ENCODE measurements at regions not wholly inside any gene's neighbourhood (a gene's known extent, or its start where the extent isn't known, plus 50 kb on each side); places are given as distances from the start of the nearest gene placed in this dataset.

GRCh38 chr11:119800171-119800570, 71.2 kb upstream of the NECTIN1 start:
- TF ChIP-seq CTCF (IDR thresholded peaks at IDR 0.05; ENCODE audit: insufficient read depth, low read depth, low read length) (no peak), EZH2 (IDR thresholded peaks at IDR 0.05; ENCODE audit: insufficient read depth, low read length) (no peak)

Data from astrocyte (in vitro differentiated cells and primary cell).